ES-I3 (cell line): ENCODE measurements at regions not wholly inside any gene's neighbourhood (a gene's known extent, or its start where the extent isn't known, plus 50 kb on each side); places are given as distances from the start of the nearest gene placed in this dataset.
"Not testable (repeated sequence)": the region's sequence is repeated elsewhere in the genome, so short reads cannot be mapped to it uniquely, and the experiment has no call there.

Experiments used
- H3K36me3 ChIP-seq: 2 replicates; pipeline ENCODE4 v1.6.1; 2013; ENCODE audit warnings: mild to moderate bottlenecking, low read length, control low read depth, moderate library complexity; ENCODE audit not compliant: insufficient read depth
- H3K4me1 ChIP-seq: 2 replicates; pipeline ENCODE4 v1.6.1; 2013; ENCODE audit warnings: mild to moderate bottlenecking, control low read depth, low read length; ENCODE audit not compliant: insufficient read depth
- H3K9ac ChIP-seq: 2 replicates; pipeline ENCODE4 v1.6.1; 2013; ENCODE audit warnings: low read depth, mild to moderate bottlenecking, low read length, moderate library complexity
- H3K9me3 ChIP-seq: 2 replicates; pipeline ENCODE4 v1.6.1; 2013; ENCODE audit warnings: mild to moderate bottlenecking, low read length, moderate library complexity; ENCODE audit not compliant: control insufficient read depth, insufficient read depth

- Histone ChIP-seq H3K9me3 (no peaks in the 10 kb centered on the region), H3K36me3 (no peaks in the 10 kb centered on the region), H3K4me1 (peaks cover 11% of the 10 kb centered on the region), H3K9ac (no peak overlapping the region)
Observed at GRCh38 chr9:78712903-78713613, 416.1 kb downstream of the PSAT1 start.

GRCh38 chr9:78713614-78714405, 416.9 kb downstream of the PSAT1 start:
- H3K36me3 ChIP-seq: no peaks in the 10 kb centered on the region
- H3K4me1 ChIP-seq: peaks cover 11% of the 10 kb centered on the region
- H3K9ac ChIP-seq: no peak overlapping the region
- H3K9me3 ChIP-seq: no peaks in the 10 kb centered on the region

GRCh38 chr9:78714576-78714975, 417.7 kb downstream of the PSAT1 start:
- H3K4me1 ChIP-seq: peaks cover 11% of the 10 kb centered on the region
- no peaks in the 10 kb centered on the region for H3K36me3 ChIP-seq
- no peaks in the 10 kb centered on the region for H3K9me3 ChIP-seq
- H3K9ac ChIP-seq: no peak overlapping the region

- not testable (repeated sequence) for H3K36me3 ChIP-seq, H3K9me3 ChIP-seq, H3K4me1 ChIP-seq, H3K9ac ChIP-seq
Observed at GRCh38 chr9:78719029-78719428, 422.1 kb downstream of the PSAT1 start.

GRCh38 chr9:78724896-78725295, 428.0 kb downstream of the PSAT1 start:
- H3K9me3 ChIP-seq: peaks cover 2% of the 10 kb centered on the region; the same call in 1 of the 2 replicates
- no peaks in the 10 kb centered on the region for H3K4me1 ChIP-seq
- H3K9ac ChIP-seq: no peak overlapping the region
- H3K36me3 ChIP-seq: no peaks in the 10 kb centered on the region

- Histone ChIP-seq H3K36me3 (no peaks in the 10 kb centered on the region), H3K4me1 (no peaks in the 10 kb centered on the region), H3K9me3 (peaks cover 2% of the 10 kb centered on the region; the same call in 1 of the 2 replicates), H3K9ac (no peak overlapping the region)
Observed at GRCh38 chr9:78725503-78725902, 428.6 kb downstream of the PSAT1 start.

GRCh38 chr9:78745331-78745730, 448.4 kb downstream of the PSAT1 start:
- Histone ChIP-seq H3K9ac (no peak overlapping the region), H3K36me3 (no peaks in the 10 kb centered on the region), H3K4me1 (no peaks in the 10 kb centered on the region), H3K9me3 (no peaks in the 10 kb centered on the region)

GRCh38 chr9:78746010-78746409, 449.1 kb downstream of the PSAT1 start:
- no peaks in the 10 kb centered on the region for H3K4me1 ChIP-seq
- H3K9ac ChIP-seq: no peak overlapping the region
- no peaks in the 10 kb centered on the region for H3K36me3 ChIP-seq
- no peaks in the 10 kb centered on the region for H3K9me3 ChIP-seq

- H3K9me3 ChIP-seq: no peaks in the 10 kb centered on the region
- no peaks in the 10 kb centered on the region for H3K4me1 ChIP-seq
- no peak overlapping the region for H3K9ac ChIP-seq
- H3K36me3 ChIP-seq: no peaks in the 10 kb centered on the region
Observed at GRCh38 chr9:78753039-78753438, 456.1 kb downstream of the PSAT1 start.

GRCh38 chr9:78756813-78757510, 460.0 kb downstream of the PSAT1 start:
- H3K36me3 ChIP-seq: no peaks in the 10 kb centered on the region
- no peak overlapping the region for H3K9ac ChIP-seq
- H3K9me3 ChIP-seq: no peaks in the 10 kb centered on the region
- H3K4me1 ChIP-seq: no peaks in the 10 kb centered on the region

GRCh38 chr9:78763424-78763823, 466.5 kb downstream of the PSAT1 start:
- H3K36me3 ChIP-seq: no peaks in the 10 kb centered on the region
- H3K9me3 ChIP-seq: no peaks in the 10 kb centered on the region
- no peak overlapping the region for H3K9ac ChIP-seq
- H3K4me1 ChIP-seq: no peaks in the 10 kb centered on the region

- Histone ChIP-seq H3K9ac (no peak overlapping the region), H3K9me3 (no peaks in the 10 kb centered on the region), H3K4me1 (no peaks in the 10 kb centered on the region), H3K36me3 (no peaks in the 10 kb centered on the region)
Observed at GRCh38 chr9:78765861-78766260, 468.9 kb downstream of the PSAT1 start.

- no peak overlapping the region for H3K9ac ChIP-seq
- H3K4me1 ChIP-seq: no peaks in the 10 kb centered on the region
- H3K36me3 ChIP-seq: no peaks in the 10 kb centered on the region
- no peaks in the 10 kb centered on the region for H3K9me3 ChIP-seq
Observed at GRCh38 chr9:78767490-78767889, 470.6 kb downstream of the PSAT1 start.

GRCh38 chr9:78769690-78770089, 472.8 kb downstream of the PSAT1 start:
- H3K4me1 ChIP-seq: no peaks in the 10 kb centered on the region
- H3K9me3 ChIP-seq: no peaks in the 10 kb centered on the region
- H3K9ac ChIP-seq: no peak overlapping the region
- no peaks in the 10 kb centered on the region for H3K36me3 ChIP-seq
